GM12891 (cell line): ENCODE measurements at regions not wholly inside any gene's neighbourhood (a gene's known extent, or its start where the extent isn't known, plus 50 kb on each side); places are given as distances from the start of the nearest gene placed in this dataset.

Source experiments
- POLR2A ChIP-seq: IDR thresholded peaks from 2 replicates; pipeline ENCODE4 v1.6.1; 2011; ENCODE audit warnings: low read depth, low read length, control low read depth
- TAF1 ChIP-seq: IDR thresholded peaks from 2 replicates; pipeline ENCODE4 v1.6.1; 2011; ENCODE audit warnings: low read depth, low read length, control low read depth

DNA sequence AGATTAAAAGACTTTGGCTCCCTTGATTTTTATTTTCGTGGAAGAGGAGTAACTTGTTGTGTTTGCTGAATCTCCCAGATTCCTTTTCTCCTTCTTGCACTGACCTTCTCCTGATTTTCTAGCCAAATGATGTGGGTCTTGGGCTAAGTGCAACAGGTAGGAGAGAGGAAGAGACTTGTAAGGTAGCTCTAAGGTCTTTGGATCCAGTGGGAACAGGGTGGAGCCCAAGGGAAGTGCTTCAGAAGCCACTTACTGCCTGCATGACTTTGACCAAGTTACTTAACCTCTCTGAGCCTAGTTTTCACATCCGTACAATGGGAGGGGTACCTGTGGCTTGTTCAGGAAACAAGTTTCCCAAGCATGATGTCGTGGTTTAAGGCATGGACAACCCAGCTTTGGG, 111.3 kb upstream of the IRX3 start:
- no peak for TF ChIP-seq POLR2A
- no peak for TF ChIP-seq TAF1
